ENCODE measurements at regions not wholly inside any gene's neighbourhood (a gene's known extent, or its start where the extent isn't known, plus 50 kb on each side); places are given as distances from the start of the nearest gene placed in this dataset.

- TF ChIP-seq EP300 (IDR thresholded peaks at IDR 0.05) (no peak), POLR2A (IDR thresholded peaks at IDR 0.05) (no peak), POLR2AphosphoS5 (IDR thresholded peaks at IDR 0.05) (no peak)
- TF ChIP-seq, protein P1, sequence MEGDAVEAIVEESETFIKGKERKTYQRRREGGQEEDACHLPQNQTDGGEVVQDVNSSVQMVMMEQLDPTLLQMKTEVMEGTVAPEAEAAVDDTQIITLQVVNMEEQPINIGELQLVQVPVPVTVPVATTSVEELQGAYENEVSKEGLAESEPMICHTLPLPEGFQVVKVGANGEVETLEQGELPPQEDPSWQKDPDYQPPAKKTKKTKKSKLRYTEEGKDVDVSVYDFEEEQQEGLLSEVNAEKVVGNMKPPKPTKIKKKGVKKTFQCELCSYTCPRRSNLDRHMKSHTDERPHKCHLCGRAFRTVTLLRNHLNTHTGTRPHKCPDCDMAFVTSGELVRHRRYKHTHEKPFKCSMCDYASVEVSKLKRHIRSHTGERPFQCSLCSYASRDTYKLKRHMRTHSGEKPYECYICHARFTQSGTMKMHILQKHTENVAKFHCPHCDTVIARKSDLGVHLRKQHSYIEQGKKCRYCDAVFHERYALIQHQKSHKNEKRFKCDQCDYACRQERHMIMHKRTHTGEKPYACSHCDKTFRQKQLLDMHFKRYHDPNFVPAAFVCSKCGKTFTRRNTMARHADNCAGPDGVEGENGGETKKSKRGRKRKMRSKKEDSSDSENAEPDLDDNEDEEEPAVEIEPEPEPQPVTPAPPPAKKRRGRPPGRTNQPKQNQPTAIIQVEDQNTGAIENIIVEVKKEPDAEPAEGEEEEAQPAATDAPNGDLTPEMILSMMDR (IDR thresholded peaks at IDR 0.05), result no peak
- intact Hi-C loops (cut with DNase I), result no loop called here
- Histone ChIP-seq H3K27me3 (no peaks in the 10 kb centered on the region), H3K4me3 (no peak overlapping the region), H3K9me3 (peaks cover 0 to 2% (median 0%) of the 10 kb centered on the region in 4 donors), H3K4me1 (peaks cover 0 to 18% (median 5%) of the 10 kb centered on the region in 4 donors), H3K27ac (no peak overlapping the region), H3K36me3 (no peaks in the 10 kb centered on the region)
- 54 to 83% methylated on average over 6 of the region's 6 CpGs for WGBS, 2 donors
- DNase-seq, result no peak
Measured at GRCh38 chr5:54769072-54769471, 216.3 kb downstream of the ESM1 start.

- Histone ChIP-seq H3K4me3 (no peak overlapping the region), H3K4me1 (peaks cover 0 to 20% (median 5%) of the 10 kb centered on the region in 4 donors), H3K27me3 (no peaks in the 10 kb centered on the region), H3K9me3 (no peaks in the 10 kb centered on the region), H3K27ac (no peak overlapping the region), H3K36me3 (no peaks in the 10 kb centered on the region)
- no peak for DNase-seq
- WGBS, 2 donors, result 54 to 90% methylated on average over 1 of the region's 1 CpG
- intact Hi-C loops (cut with DNase I), result no loop called here
- TF ChIP-seq POLR2A (IDR thresholded peaks at IDR 0.05) (no peak), EP300 (IDR thresholded peaks at IDR 0.05) (no peak), POLR2AphosphoS5 (IDR thresholded peaks at IDR 0.05) (no peak)
- TF ChIP-seq, protein P1 (IDR thresholded peaks at IDR 0.05), result no peak
Measured at GRCh38 chr5:54766748-54767147, 218.6 kb downstream of the ESM1 start.

DNA sequence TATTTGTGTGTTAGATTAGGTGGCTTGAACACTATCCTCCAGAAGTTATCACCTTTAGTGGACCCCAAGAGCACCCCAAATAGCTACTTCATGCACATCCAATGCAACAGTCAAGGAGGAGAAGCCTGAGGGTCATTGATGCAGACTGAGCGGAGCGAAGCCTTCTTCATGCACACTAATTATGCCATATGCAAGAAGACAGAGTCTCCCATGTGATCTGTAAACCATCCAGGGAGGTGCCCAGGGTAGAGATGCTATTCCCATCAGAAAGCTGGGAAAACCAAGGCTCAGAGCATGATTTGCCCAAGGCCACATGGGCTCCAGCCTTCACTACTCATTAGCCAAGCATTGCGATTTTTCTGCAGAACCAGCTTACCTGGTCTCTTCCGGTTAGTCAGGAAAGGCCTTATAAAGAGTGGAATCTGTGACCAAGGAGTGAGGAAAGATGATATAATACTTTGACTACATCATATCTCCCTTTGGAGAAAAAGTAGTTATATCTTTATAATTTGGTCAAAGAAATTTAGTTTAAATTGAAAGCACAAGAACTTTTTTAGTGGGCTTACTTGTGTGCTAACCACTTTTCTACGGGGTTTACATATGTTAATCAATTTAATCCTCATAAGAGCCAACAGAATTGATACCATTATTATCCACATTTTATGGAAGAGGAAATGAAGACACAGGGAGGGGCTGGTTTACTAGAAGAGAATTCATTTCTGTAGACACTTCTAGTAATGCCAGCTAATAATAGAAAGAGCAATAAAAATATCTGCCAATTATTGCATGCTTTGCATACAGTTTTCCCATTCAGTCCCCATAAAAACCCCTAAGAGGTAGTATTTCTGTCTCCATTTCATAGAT, 220.0 kb downstream of the ESM1 start:
- no peak overlapping the region for H3K4me3 ChIP-seq
- intact Hi-C loops (cut with DNase I), result no loop called here
- H3K4me1 ChIP-seq, result peaks cover 0 to 34% (median 5%) of the 10 kb centered on the region in 4 donors
- no peak overlapping the region for H3K27ac ChIP-seq
- H3K9me3 ChIP-seq, result no peaks in the 10 kb centered on the region
- TF ChIP-seq, protein P1 (IDR thresholded peaks at IDR 0.05), result no peak
- TF ChIP-seq POLR2A (IDR thresholded peaks at IDR 0.05) (no peak), POLR2AphosphoS5 (IDR thresholded peaks at IDR 0.05) (no peak), EP300 (IDR thresholded peaks at IDR 0.05) (no peak)
- DNase-seq, result no peak
- no peaks in the 10 kb centered on the region for H3K36me3 ChIP-seq
- WGBS, 2 donors, result 89 to 90% methylated on average over 5 of the region's 5 CpGs
- H3K27me3 ChIP-seq, result no peaks in the 10 kb centered on the region

GRCh38 chr5:54764102-54765090, 221.0 kb downstream of the ESM1 start:
- H3K9me3 ChIP-seq, result no peaks in the 10 kb centered on the region
- DNase-seq, result no peak
- H3K27me3 ChIP-seq, result no peaks in the 10 kb centered on the region
- no peaks in the 10 kb centered on the region for H3K36me3 ChIP-seq
- no peak overlapping the region for H3K4me3 ChIP-seq
- TF ChIP-seq, protein P1 (IDR thresholded peaks at IDR 0.05), result no peak
- TF ChIP-seq POLR2A (IDR thresholded peaks at IDR 0.05), result no peak
- TF ChIP-seq POLR2AphosphoS5 (IDR thresholded peaks at IDR 0.05), result no peak
- intact Hi-C loops (cut with DNase I), result no loop called here
- H3K4me1 ChIP-seq, result peaks cover 0 to 34% (median 5%) of the 10 kb centered on the region in 4 donors
- no peak overlapping the region for H3K27ac ChIP-seq
- 88 to 92% methylated on average over 5 of the region's 5 CpGs for WGBS, 2 donors
